C4-2B (cell line): ENCODE measurements at regions not wholly inside any gene's neighbourhood (a gene's known extent, or its start where the extent isn't known, plus 50 kb on each side); places are given as distances from the start of the nearest gene placed in this dataset.

Experiments
- ZFX ChIP-seq: fragments of 450-650 bp; IDR thresholded peaks from 2 replicates; pipeline ENCODE4 v1.6.1; 2017
- TF ChIP-seq, protein P1 (sequence below): fragments of 450-650 bp; conservative IDR thresholded peaks from 2 replicates; pipeline ENCODE4 v1.5.1; 2017; ENCODE audit warnings: mild to moderate bottlenecking

DNA sequence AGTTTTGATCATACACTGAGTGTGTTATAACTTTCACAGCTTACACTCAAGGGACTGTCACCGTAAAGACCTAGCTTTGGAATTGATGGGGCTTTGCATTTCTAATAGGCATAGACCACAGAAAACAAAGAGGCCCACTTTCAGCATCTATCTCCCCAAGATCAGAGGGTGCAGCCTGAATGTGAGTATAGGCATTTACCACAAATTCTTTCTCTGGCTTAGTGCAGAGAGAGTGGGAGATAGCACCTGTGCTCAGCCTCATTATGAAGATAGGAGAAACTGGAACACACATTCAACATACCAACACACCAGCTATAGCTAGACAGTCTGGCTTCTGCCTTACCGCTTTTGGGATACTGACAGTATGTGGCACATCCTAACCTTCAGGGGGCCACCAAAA, 783.4 kb upstream of the GRAMD2B start:
- TF ChIP-seq, protein P1, sequence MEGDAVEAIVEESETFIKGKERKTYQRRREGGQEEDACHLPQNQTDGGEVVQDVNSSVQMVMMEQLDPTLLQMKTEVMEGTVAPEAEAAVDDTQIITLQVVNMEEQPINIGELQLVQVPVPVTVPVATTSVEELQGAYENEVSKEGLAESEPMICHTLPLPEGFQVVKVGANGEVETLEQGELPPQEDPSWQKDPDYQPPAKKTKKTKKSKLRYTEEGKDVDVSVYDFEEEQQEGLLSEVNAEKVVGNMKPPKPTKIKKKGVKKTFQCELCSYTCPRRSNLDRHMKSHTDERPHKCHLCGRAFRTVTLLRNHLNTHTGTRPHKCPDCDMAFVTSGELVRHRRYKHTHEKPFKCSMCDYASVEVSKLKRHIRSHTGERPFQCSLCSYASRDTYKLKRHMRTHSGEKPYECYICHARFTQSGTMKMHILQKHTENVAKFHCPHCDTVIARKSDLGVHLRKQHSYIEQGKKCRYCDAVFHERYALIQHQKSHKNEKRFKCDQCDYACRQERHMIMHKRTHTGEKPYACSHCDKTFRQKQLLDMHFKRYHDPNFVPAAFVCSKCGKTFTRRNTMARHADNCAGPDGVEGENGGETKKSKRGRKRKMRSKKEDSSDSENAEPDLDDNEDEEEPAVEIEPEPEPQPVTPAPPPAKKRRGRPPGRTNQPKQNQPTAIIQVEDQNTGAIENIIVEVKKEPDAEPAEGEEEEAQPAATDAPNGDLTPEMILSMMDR: no peak
- no peak for TF ChIP-seq ZFX
